PC-9 (cell line): ENCODE measurements at regions not wholly inside any gene's neighbourhood (a gene's known extent, or its start where the extent isn't known, plus 50 kb on each side); places are given as distances from the start of the nearest gene placed in this dataset.

Source experiments
- EZH2 ChIP-seq: fragments of 200-600 bp; sonication (generic); IDR thresholded peaks from 2 replicates; pipeline ENCODE4 v1.8.0; 2017; ENCODE audit warnings: antibody characterized with exemption, low read depth
- TF ChIP-seq, protein P1 (sequence below): fragments of 200-600 bp; sonication (generic); conservative IDR thresholded peaks from 2 replicates; pipeline ENCODE4 v1.6.1; 2017; ENCODE audit warnings: mixed run types, antibody characterized with exemption, mild to moderate bottlenecking, moderate library complexity

- TF ChIP-seq, protein P1, sequence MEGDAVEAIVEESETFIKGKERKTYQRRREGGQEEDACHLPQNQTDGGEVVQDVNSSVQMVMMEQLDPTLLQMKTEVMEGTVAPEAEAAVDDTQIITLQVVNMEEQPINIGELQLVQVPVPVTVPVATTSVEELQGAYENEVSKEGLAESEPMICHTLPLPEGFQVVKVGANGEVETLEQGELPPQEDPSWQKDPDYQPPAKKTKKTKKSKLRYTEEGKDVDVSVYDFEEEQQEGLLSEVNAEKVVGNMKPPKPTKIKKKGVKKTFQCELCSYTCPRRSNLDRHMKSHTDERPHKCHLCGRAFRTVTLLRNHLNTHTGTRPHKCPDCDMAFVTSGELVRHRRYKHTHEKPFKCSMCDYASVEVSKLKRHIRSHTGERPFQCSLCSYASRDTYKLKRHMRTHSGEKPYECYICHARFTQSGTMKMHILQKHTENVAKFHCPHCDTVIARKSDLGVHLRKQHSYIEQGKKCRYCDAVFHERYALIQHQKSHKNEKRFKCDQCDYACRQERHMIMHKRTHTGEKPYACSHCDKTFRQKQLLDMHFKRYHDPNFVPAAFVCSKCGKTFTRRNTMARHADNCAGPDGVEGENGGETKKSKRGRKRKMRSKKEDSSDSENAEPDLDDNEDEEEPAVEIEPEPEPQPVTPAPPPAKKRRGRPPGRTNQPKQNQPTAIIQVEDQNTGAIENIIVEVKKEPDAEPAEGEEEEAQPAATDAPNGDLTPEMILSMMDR: no peak
- no peak for TF ChIP-seq EZH2
Measured at GRCh38 chr10:61066661-61067344, 122.8 kb upstream of the RHOBTB1 start.
